Glutamatergic neuron (in vitro differentiated cells): ENCODE measurements at regions not wholly inside any gene's neighbourhood (a gene's known extent, or its start where the extent isn't known, plus 50 kb on each side); places are given as distances from the start of the nearest gene placed in this dataset.

Experiments
- DNase-seq: peaks from one replicate; pipeline ENCODE4 v3.0.0; 2022
- H3K27ac Mint-ChIP-seq: one replicate; pipeline ENCODE4 v1.8.0; 2020; ENCODE audit warnings: mild to moderate bottlenecking, mixed read lengths, inconsistent platforms; ENCODE audit not compliant: unreplicated experiment
- H3K27me3 Mint-ChIP-seq: one replicate; pipeline ENCODE4 v1.8.0; 2020; ENCODE audit warnings: mild to moderate bottlenecking, moderate library complexity, mixed read lengths, inconsistent platforms; ENCODE audit not compliant: unreplicated experiment
- H3K36me3 Mint-ChIP-seq: one replicate; pipeline ENCODE4 v1.8.0; 2020; ENCODE audit warnings: mild to moderate bottlenecking, mixed read lengths, inconsistent platforms; ENCODE audit not compliant: unreplicated experiment
- H3K4me1 Mint-ChIP-seq: one replicate; pipeline ENCODE4 v1.8.0; 2020; ENCODE audit warnings: mild to moderate bottlenecking, low read depth, mixed read lengths, inconsistent platforms; ENCODE audit not compliant: unreplicated experiment
- H3K4me3 Mint-ChIP-seq: one replicate; pipeline ENCODE4 v1.8.0; 2020; ENCODE audit warnings: mild to moderate bottlenecking, mixed read lengths, inconsistent platforms; ENCODE audit not compliant: unreplicated experiment
- H3K9me3 Mint-ChIP-seq: one replicate; pipeline ENCODE4 v1.8.0; 2020; ENCODE audit warnings: mild to moderate bottlenecking, moderate library complexity, mixed read lengths, inconsistent platforms; ENCODE audit not compliant: unreplicated experiment
- CTCF ChIP-seq: fragments of 200-600 bp; sonication (generic); IDR thresholded peaks from one replicate; pipeline ENCODE4 v1.5.0; 2021; ENCODE audit not compliant: partially characterized antibody, unreplicated experiment

GRCh38 chr5:145697251-145697990, 137.7 kb downstream of the PRELID2 start:
- peak; percentile 20 for DNase-seq
- H3K27ac Mint-ChIP-seq, result no peak overlapping the region
- peaks cover 2% of the 10 kb centered on the region for H3K27me3 Mint-ChIP-seq
- H3K4me1 Mint-ChIP-seq, result no peaks in the 10 kb centered on the region
- no peaks in the 10 kb centered on the region for H3K36me3 Mint-ChIP-seq
- no peak overlapping the region for H3K4me3 Mint-ChIP-seq
- H3K9me3 Mint-ChIP-seq, result no peaks in the 10 kb centered on the region
- TF ChIP-seq CTCF, result peak; percentile 55

GRCh38 chr5:145689235-145689634, 145.9 kb downstream of the PRELID2 start:
- H3K27ac Mint-ChIP-seq, result no peak overlapping the region
- no peak overlapping the region for H3K4me3 Mint-ChIP-seq
- H3K36me3 Mint-ChIP-seq, result no peaks in the 10 kb centered on the region
- H3K27me3 Mint-ChIP-seq, result no peaks in the 10 kb centered on the region
- no peaks in the 10 kb centered on the region for H3K4me1 Mint-ChIP-seq
- TF ChIP-seq CTCF, result no peak
- no peak for DNase-seq
- no peaks in the 10 kb centered on the region for H3K9me3 Mint-ChIP-seq

GRCh38 chr5:145687943-145688342, 147.2 kb downstream of the PRELID2 start:
- no peaks in the 10 kb centered on the region for H3K27me3 Mint-ChIP-seq
- no peaks in the 10 kb centered on the region for H3K4me1 Mint-ChIP-seq
- no peak for TF ChIP-seq CTCF
- DNase-seq, result no peak
- H3K4me3 Mint-ChIP-seq, result no peak overlapping the region
- H3K36me3 Mint-ChIP-seq, result no peaks in the 10 kb centered on the region
- no peak overlapping the region for H3K27ac Mint-ChIP-seq
- H3K9me3 Mint-ChIP-seq, result no peaks in the 10 kb centered on the region

DNA sequence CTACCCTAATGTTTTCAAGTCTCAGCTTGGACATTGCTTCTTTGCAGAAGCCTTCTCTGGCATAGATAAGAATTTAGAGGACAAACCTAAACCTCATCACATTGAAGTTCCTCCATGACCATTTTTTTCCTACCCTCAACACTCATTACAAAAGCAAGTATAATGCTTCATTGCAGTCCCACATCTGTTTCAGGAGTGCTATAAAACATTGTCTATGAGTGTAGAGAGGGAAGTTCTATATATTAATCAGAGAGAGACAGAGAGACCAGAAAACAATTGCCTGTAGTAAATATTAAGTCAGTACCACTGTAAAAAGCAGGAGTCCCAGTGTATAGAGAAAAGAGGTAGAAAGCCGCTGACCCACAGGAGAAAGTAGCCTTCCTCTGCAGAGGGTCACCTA, 149.7 kb downstream of the PRELID2 start:
- Mint-ChIP-seq H3K36me3 (no peaks in the 10 kb centered on the region), H3K4me3 (no peak overlapping the region), H3K27ac (no peak overlapping the region), H3K27me3 (no peaks in the 10 kb centered on the region), H3K9me3 (no peaks in the 10 kb centered on the region), H3K4me1 (peaks cover 4% of the 10 kb centered on the region)
- TF ChIP-seq CTCF, result no peak
- DNase-seq, result no peak

- no peak overlapping the region for H3K27ac Mint-ChIP-seq
- H3K9me3 Mint-ChIP-seq, result no peaks in the 10 kb centered on the region
- no peak for DNase-seq
- H3K27me3 Mint-ChIP-seq, result no peaks in the 10 kb centered on the region
- H3K36me3 Mint-ChIP-seq, result no peaks in the 10 kb centered on the region
- peaks cover 5% of the 10 kb centered on the region for H3K4me1 Mint-ChIP-seq
- TF ChIP-seq CTCF, result no peak
- no peak overlapping the region for H3K4me3 Mint-ChIP-seq
These were observed 151.7 kb downstream of the PRELID2 start for GRCh38 chr5:145683431-145683830.
